GM23338 (cell line): ENCODE measurements at regions not wholly inside any gene's neighbourhood (a gene's known extent, or its start where the extent isn't known, plus 50 kb on each side); places are given as distances from the start of the nearest gene placed in this dataset.

Source experiments
- ATAC-seq: fragments of 200-7000 bp; cut with Tn5 transposase; 3 replicates; pipeline ENCODE4 v1.9.1; 2020
- DNase-seq: peaks from one replicate; pipeline ENCODE4 v3.0.0-alpha.2; 2015; ENCODE audit warnings: low spot score
- H2AFZ ChIP-seq: fragments of 200-600 bp; sonication (generic); 2 replicates; pipeline ENCODE4 v1.8.0; 2016; ENCODE audit warnings: antibody characterized with exemption, mild to moderate bottlenecking, moderate library complexity
- H3F3A ChIP-seq: fragments of 200-600 bp; sonication (generic); replicated peaks from 2 replicates; pipeline ENCODE4 v1.8.0; 2017; ENCODE audit warnings: antibody characterized with exemption, mixed run types, low read depth
- H3K27ac ChIP-seq: fragments of 200-600 bp; sonication (generic); 2 replicates; pipeline ENCODE4 v1.6.1; 2016; ENCODE audit warnings: low read depth
- H3K27me3 ChIP-seq: fragments of 200-600 bp; sonication (generic); 2 replicates; pipeline ENCODE4 v1.8.0; 2016; ENCODE audit warnings: mild to moderate bottlenecking, mixed run types, moderate library complexity; ENCODE audit not compliant: insufficient read depth
- H3K36me3 ChIP-seq: fragments of 200-600 bp; sonication (generic); 2 replicates; pipeline ENCODE4 v1.8.0; 2016; ENCODE audit warnings: mild to moderate bottlenecking; ENCODE audit not compliant: insufficient read depth
- H3K4me1 ChIP-seq: fragments of 200-600 bp; sonication (generic); 2 replicates; pipeline ENCODE4 v1.8.0; 2016; ENCODE audit warnings: mild to moderate bottlenecking, moderate library complexity; ENCODE audit not compliant: insufficient read depth
- H3K4me2 ChIP-seq: fragments of 200-600 bp; sonication (generic); 2 replicates; pipeline ENCODE4 v1.7.1; 2017; ENCODE audit warnings: mixed run types
- H3K4me3 ChIP-seq: fragments of 200-600 bp; sonication (generic); 2 replicates; pipeline ENCODE4 v1.6.1; 2016; ENCODE audit warnings: mixed run types
- H3K79me2 ChIP-seq: fragments of 200-600 bp; sonication (generic); replicated peaks from 2 replicates; pipeline ENCODE4 v1.8.0; 2017; ENCODE audit warnings: mild to moderate bottlenecking; ENCODE audit not compliant: insufficient read depth
- H3K9me2 ChIP-seq: fragments of 200-600 bp; sonication (generic); 2 replicates; pipeline ENCODE4 v1.8.0; 2017; ENCODE audit not compliant: insufficient read depth
- H4K20me1 ChIP-seq: fragments of 200-600 bp; sonication (generic); replicated peaks from 2 replicates; pipeline ENCODE4 v1.8.0; 2017; ENCODE audit warnings: mild to moderate bottlenecking; ENCODE audit not compliant: insufficient read depth
- H3K27ac Mint-ChIP-seq: 2 replicates; pipeline ENCODE4 v1.8.0; 2020; ENCODE audit warnings: inconsistent platforms, mild to moderate bottlenecking, moderate library complexity, mixed read lengths
- H3K27me3 Mint-ChIP-seq: 3 replicates; pipeline ENCODE4 v1.8.0; 2022; ENCODE audit warnings: low read depth, mild to moderate bottlenecking, moderate library complexity, mixed read lengths, inconsistent platforms; ENCODE audit not compliant: insufficient read depth, poor library complexity
- H3K36me3 Mint-ChIP-seq: 3 replicates; pipeline ENCODE4 v1.8.0; 2021; ENCODE audit warnings: low read depth, mild to moderate bottlenecking, inconsistent platforms, moderate library complexity, mixed read lengths
- H3K4me1 Mint-ChIP-seq: 3 replicates; pipeline ENCODE4 v1.8.0; 2020; ENCODE audit warnings: mild to moderate bottlenecking, inconsistent platforms, mixed read lengths
- H3K4me3 Mint-ChIP-seq: 3 replicates; pipeline ENCODE4 v1.8.0; 2021; ENCODE audit warnings: moderate library complexity, mild to moderate bottlenecking, inconsistent platforms, mixed read lengths
- H3K9me3 Mint-ChIP-seq: 3 replicates; pipeline ENCODE4 v1.8.0; 2020; ENCODE audit warnings: moderate library complexity, mild to moderate bottlenecking, inconsistent platforms, mixed read lengths
- CREB1 ChIP-seq: fragments of 250-450 bp; sonication (Bioruptor Pico); IDR thresholded peaks from 2 replicates; pipeline ENCODE4 v1.5.0; 2020; ENCODE audit warnings: low read depth, mild to moderate bottlenecking, moderate library complexity
- EZH2 ChIP-seq: fragments of 200-600 bp; sonication (generic); IDR thresholded peaks from one replicate; pipeline ENCODE4 v1.8.0; 2017; ENCODE audit warnings: antibody characterized with exemption, mild to moderate bottlenecking, low read depth; ENCODE audit not compliant: unreplicated experiment
- EZH2phosphoT487 ChIP-seq: fragments of 200-600 bp; sonication (generic); IDR thresholded peaks from one replicate; pipeline ENCODE4 v1.8.1; 2018; ENCODE audit warnings: antibody characterized with exemption; ENCODE audit not compliant: unreplicated experiment
- JUNB ChIP-seq: IDR thresholded peaks from one replicate; pipeline ENCODE4 v1.6.1; 2016; ENCODE audit warnings: antibody characterized with exemption; ENCODE audit not compliant: unreplicated experiment
- POLR2AphosphoS5 ChIP-seq: IDR thresholded peaks from 2 replicates; pipeline ENCODE4 v1.6.1; 2016; ENCODE audit warnings: antibody characterized with exemption, low read depth
- REST ChIP-seq: IDR thresholded peaks from one replicate; pipeline ENCODE4 v1.6.1; 2018; ENCODE audit warnings: antibody characterized with exemption; ENCODE audit not compliant: unreplicated experiment
- ZNF331 ChIP-seq: fragments of 250-450 bp; sonication (Bioruptor Pico); IDR thresholded peaks from 2 replicates; pipeline ENCODE4 v1.5.0; 2020; ENCODE audit warnings: low read depth, mild to moderate bottlenecking, moderate library complexity
- TF ChIP-seq, protein P1 (sequence below), 2 experiments: fragments of 200-600 bp in 1 of 2; sonication (generic) in 1 of 2; conservative IDR thresholded peaks; 2 replicates each; pipeline versions ENCODE4 v1.5.1 to v1.6.1; 2016 to 2017; ENCODE audit warnings: antibody characterized with exemption in 2 of 2, low read depth in 2 of 2, mild to moderate bottlenecking in 2 of 2, moderate library complexity in 1 of 2

DNA sequence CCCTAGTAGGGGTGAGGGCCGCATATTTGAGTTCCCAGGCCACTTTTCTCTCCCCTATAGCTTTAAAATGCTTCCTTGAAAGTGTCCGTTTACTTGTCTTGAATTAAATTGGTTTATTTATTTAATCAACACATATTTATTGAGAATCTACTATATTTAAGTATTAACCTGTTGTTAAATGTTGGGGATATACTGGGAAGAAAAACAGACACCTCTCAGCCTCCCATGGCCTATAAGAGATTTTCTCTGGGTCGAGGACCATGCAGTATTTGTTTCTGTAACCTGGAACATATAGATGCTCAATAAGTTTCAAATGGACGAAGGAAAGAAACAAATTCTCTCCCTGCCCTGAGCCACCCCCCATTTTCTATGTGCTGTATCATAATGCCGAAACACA is 98.6 kb downstream of the INSIG2 start:
- H3K27ac ChIP-seq: peak overlapping the region; percentile 98
- Mint-ChIP-seq H3K4me3 (peak overlapping the region; percentile 87), H3K9me3 (peaks cover 3% of the 10 kb centered on the region; the same call in 2 of the 3 replicates), H3K27ac (peak overlapping the region; percentile 98), H3K27me3 (peaks cover 3% of the 10 kb centered on the region), H3K4me1 (peaks cover 45% of the 10 kb centered on the region), H3K36me3 (no peaks in the 10 kb centered on the region)
- 0 out of 2 replicates have a peak, but pooled peaks cover 2% of the 10 kb centered on the region for H3K9me2 ChIP-seq
- peak overlapping the region; percentile 73 for H3K4me3 ChIP-seq
- H3K79me2 ChIP-seq: no peaks in the 10 kb centered on the region
- H3K27me3 ChIP-seq: no peaks in the 10 kb centered on the region
- peaks cover 4% of the 10 kb centered on the region; the same call in 1 of the 2 replicates for H3F3A ChIP-seq
- no peak for TF ChIP-seq CREB1
- TF ChIP-seq EZH2: peak; percentile 18
- TF ChIP-seq, protein P1, sequence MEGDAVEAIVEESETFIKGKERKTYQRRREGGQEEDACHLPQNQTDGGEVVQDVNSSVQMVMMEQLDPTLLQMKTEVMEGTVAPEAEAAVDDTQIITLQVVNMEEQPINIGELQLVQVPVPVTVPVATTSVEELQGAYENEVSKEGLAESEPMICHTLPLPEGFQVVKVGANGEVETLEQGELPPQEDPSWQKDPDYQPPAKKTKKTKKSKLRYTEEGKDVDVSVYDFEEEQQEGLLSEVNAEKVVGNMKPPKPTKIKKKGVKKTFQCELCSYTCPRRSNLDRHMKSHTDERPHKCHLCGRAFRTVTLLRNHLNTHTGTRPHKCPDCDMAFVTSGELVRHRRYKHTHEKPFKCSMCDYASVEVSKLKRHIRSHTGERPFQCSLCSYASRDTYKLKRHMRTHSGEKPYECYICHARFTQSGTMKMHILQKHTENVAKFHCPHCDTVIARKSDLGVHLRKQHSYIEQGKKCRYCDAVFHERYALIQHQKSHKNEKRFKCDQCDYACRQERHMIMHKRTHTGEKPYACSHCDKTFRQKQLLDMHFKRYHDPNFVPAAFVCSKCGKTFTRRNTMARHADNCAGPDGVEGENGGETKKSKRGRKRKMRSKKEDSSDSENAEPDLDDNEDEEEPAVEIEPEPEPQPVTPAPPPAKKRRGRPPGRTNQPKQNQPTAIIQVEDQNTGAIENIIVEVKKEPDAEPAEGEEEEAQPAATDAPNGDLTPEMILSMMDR (conservative IDR thresholded peaks at IDR 0.05; ENCODE audit: low read depth in 2 of 2): no peak
- no peak for TF ChIP-seq EZH2phosphoT487
- DNase-seq (no peak), ATAC-seq (no peak)
- H3K4me2 ChIP-seq: peak overlapping the region; percentile 95
- peaks cover 36% of the 10 kb centered on the region for H3K4me1 ChIP-seq
- H4K20me1 ChIP-seq: no peaks in the 10 kb centered on the region
- H3K36me3 ChIP-seq: no peaks in the 10 kb centered on the region; the same call in 1 of the 2 replicates
- H2AFZ ChIP-seq: peak overlapping the region; percentile 95

GRCh38 chr2:118186110-118186857 is 98.0 kb downstream of the INSIG2 start:
- Mint-ChIP-seq H3K9me3 (peaks cover 3% of the 10 kb centered on the region; the same call in 2 of the 3 replicates), H3K27ac (peak overlapping the region; percentile 98), H3K27me3 (peaks cover 3% of the 10 kb centered on the region), H3K4me3 (peak overlapping the region; percentile 87), H3K4me1 (peaks cover 45% of the 10 kb centered on the region), H3K36me3 (no peaks in the 10 kb centered on the region)
- Histone ChIP-seq H3K36me3 (no peaks in the 10 kb centered on the region; the same call in 1 of the 2 replicates), H3K4me2 (peak overlapping the region; percentile 95), H3K4me1 (peaks cover 36% of the 10 kb centered on the region), H3K27ac (peak overlapping the region; percentile 98), H3K9me2 (0 out of 2 replicates have a peak, but pooled peaks cover 2% of the 10 kb centered on the region), H2AFZ (peak overlapping the region; percentile 95), H3K79me2 (no peaks in the 10 kb centered on the region), H3F3A (peaks cover 4% of the 10 kb centered on the region; the same call in 1 of the 2 replicates), H3K27me3 (no peaks in the 10 kb centered on the region), H4K20me1 (no peaks in the 10 kb centered on the region), H3K4me3 (peak overlapping the region; percentile 73)
- TF ChIP-seq REST (no peak), CREB1 (0 out of 2 replicates have a peak, but pooled peaks have one; percentile 3), ZNF331 (CRISPR knock-in tag) (no peak), POLR2AphosphoS5 (peak; percentile 76), JUNB (no peak)
- DNase-seq: peak; percentile 93
- peak; percentile 87 for ATAC-seq
